ENCODE measurements at regions not wholly inside any gene's neighbourhood (a gene's known extent, or its start where the extent isn't known, plus 50 kb on each side); places are given as distances from the start of the nearest gene placed in this dataset.

DNA sequence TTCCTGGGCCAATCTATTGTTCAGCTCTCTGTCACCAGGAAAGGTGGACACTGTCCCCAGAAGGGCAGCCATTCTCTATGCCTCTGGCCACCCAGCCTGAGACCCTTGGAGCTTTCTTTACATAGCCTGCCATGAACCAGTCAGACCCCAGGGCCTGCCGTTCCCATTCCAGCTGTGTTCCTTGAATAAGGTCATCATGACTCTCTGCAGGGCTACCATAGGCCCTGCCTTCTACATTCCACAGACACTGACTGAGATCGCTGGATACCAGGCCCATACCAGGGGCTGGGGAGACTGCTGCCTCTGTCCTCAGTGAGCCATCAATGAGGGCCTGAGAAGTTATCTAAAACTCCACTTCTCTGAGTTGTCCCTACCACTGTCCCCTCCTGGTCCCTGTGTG lies 75.5 kb downstream of the SYNE3 start (continued):
- TF ChIP-seq NFXL1 (IDR thresholded peaks at IDR 0.05; ENCODE audit: borderline replicate concordance) (no peak), KLF5 (IDR thresholded peaks at IDR 0.05; ENCODE audit: partially characterized antibody) (no peak), LARP7 (IDR thresholded peaks at IDR 0.05) (no peak), ETV6 (conservative IDR thresholded peaks at IDR 0.05 in 1 of 2, IDR thresholded peaks at IDR 0.05 in 1 of 2; ENCODE audit: borderline replicate concordance in 1 of 2, low read depth in 1 of 2) (no peak), ZNF384 (IDR thresholded peaks at IDR 0.05; ENCODE audit: borderline replicate concordance, low read depth, low read length) (no peak)
- TF ChIP-seq, protein P1, sequence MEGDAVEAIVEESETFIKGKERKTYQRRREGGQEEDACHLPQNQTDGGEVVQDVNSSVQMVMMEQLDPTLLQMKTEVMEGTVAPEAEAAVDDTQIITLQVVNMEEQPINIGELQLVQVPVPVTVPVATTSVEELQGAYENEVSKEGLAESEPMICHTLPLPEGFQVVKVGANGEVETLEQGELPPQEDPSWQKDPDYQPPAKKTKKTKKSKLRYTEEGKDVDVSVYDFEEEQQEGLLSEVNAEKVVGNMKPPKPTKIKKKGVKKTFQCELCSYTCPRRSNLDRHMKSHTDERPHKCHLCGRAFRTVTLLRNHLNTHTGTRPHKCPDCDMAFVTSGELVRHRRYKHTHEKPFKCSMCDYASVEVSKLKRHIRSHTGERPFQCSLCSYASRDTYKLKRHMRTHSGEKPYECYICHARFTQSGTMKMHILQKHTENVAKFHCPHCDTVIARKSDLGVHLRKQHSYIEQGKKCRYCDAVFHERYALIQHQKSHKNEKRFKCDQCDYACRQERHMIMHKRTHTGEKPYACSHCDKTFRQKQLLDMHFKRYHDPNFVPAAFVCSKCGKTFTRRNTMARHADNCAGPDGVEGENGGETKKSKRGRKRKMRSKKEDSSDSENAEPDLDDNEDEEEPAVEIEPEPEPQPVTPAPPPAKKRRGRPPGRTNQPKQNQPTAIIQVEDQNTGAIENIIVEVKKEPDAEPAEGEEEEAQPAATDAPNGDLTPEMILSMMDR (IDR thresholded peaks at IDR 0.05 in 2 of 3, conservative IDR thresholded peaks at IDR 0.05 in 1 of 3; ENCODE audit: control insufficient read depth in 2 of 3, extremely low read depth in 1 of 3, insufficient read depth in 1 of 3, low read depth in 3 of 3, low read length in 3 of 3), result no peak

DNA sequence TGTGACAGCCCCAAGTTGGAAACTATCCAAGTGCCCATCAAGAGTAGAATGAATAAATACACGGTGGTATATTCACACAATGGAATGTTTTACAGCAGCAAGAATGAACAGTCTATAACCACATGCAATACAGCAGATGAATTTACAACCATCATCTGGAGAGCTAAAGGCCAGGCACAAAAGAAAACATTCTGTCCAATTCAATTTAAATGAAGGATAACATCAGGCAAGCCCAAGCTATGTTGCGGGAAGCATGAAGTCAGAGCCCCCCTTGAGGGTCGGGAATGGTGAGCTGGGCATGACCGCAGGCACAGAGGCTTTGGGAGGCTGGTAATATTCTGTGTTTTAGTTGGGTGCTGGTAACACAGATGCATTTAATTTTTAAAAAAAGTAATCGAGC lies 76.0 kb downstream of the SYNE3 start:
- Histone ChIP-seq H3K36me3 (ENCODE audit: control insufficient read depth in 2 of 2, insufficient read depth in 2 of 2, low read length in 1 of 2) (peaks cover 9 to 38% of the 10 kb centered on the region in 2 experiments), H3K79me2 (ENCODE audit: control insufficient read depth, insufficient read depth, low read length) (no peaks in the 10 kb centered on the region), H3K4me2 (ENCODE audit: control insufficient read depth, insufficient read depth) (no peak overlapping the region), H3K27me3 (replicated peaks in 1 of 2; ENCODE audit: control insufficient read depth in 2 of 2, insufficient read depth in 2 of 2, low read length in 1 of 2) (no peaks in the 10 kb centered on the region), H3K9ac (ENCODE audit: control insufficient read depth, insufficient read depth, low read length) (no peak overlapping the region), H3K4me3 (no peak overlapping the region), H2AFZ (ENCODE audit: control insufficient read depth, low read depth, low read length) (no peak overlapping the region), H3K4me1 (ENCODE audit: control insufficient read depth, insufficient read depth, low read length) (no peaks in the 10 kb centered on the region), H3K27ac (ENCODE audit: control insufficient read depth, insufficient read depth) (no peak overlapping the region), H4K20me1 (ENCODE audit: control insufficient read depth, insufficient read depth) (no peaks in the 10 kb centered on the region), H3K9me3 (replicated peaks; ENCODE audit: control insufficient read depth, insufficient read depth, low read length) (no peaks in the 10 kb centered on the region; the same call in 2 of the 3 replicates)
- intact Hi-C loops (cut with micrococcal nuclease; ENCODE audit: unreplicated experiment) (no loop called here), in situ Hi-C loops (cut with MboI) (loop anchor here (5.0 to 10.0 kb wide), 2 partner anchors 92 to 554 kb away; no protein-coding TSS in a partner anchor)
- ChIA-PET SMC1A (ENCODE audit: uncharacterized antibody, unreplicated experiment) (interaction anchor here (1.2 to 8.7 kb wide), 4 partner anchors 14 to 90 kb away, joined by 3 to 187 read pairs (median 4); no protein-coding TSS in a partner anchor), RAD21 (ENCODE audit: unreplicated experiment) (interaction anchor here (1.2 to 8.3 kb wide), 2 partner anchors 79 to 87 kb away, joined by 3 to 171 read pairs; no protein-coding TSS in a partner anchor), POLR2A (no interaction called here), CTCF (interaction anchor here (0.6 to 22.2 kb wide), 8 partner anchors 12 to 120 kb away, joined by 3 to 525 read pairs (median 4); partner anchors contain the start of genes GLRX5 and SYNE3)
- 98% methylated on average over 5 of the region's 5 CpGs for WGBS (ENCODE audit: insufficient coverage, insufficient replicate concordance, low lambda C conversion rate, missing lambda C conversion rate)
- TF ChIP-seq ZSCAN29 (IDR thresholded peaks at IDR 0.05), result no peak
- TF ChIP-seq HSF1 (IDR thresholded peaks at IDR 0.05; ENCODE audit: low read depth, low read length), result no peak
- TF ChIP-seq, protein P2, sequence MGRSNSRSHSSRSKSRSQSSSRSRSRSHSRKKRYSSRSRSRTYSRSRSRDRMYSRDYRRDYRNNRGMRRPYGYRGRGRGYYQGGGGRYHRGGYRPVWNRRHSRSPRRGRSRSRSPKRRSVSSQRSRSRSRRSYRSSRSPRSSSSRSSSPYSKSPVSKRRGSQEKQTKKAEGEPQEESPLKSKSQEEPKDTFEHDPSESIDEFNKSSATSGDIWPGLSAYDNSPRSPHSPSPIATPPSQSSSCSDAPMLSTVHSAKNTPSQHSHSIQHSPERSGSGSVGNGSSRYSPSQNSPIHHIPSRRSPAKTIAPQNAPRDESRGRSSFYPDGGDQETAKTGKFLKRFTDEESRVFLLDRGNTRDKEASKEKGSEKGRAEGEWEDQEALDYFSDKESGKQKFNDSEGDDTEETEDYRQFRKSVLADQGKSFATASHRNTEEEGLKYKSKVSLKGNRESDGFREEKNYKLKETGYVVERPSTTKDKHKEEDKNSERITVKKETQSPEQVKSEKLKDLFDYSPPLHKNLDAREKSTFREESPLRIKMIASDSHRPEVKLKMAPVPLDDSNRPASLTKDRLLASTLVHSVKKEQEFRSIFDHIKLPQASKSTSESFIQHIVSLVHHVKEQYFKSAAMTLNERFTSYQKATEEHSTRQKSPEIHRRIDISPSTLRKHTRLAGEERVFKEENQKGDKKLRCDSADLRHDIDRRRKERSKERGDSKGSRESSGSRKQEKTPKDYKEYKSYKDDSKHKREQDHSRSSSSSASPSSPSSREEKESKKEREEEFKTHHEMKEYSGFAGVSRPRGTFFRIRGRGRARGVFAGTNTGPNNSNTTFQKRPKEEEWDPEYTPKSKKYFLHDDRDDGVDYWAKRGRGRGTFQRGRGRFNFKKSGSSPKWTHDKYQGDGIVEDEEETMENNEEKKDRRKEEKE (IDR thresholded peaks at IDR 0.05), result no peak
- TF ChIP-seq PAX8 (IDR thresholded peaks at IDR 0.05), result no peak
- TF ChIP-seq, protein P3, sequence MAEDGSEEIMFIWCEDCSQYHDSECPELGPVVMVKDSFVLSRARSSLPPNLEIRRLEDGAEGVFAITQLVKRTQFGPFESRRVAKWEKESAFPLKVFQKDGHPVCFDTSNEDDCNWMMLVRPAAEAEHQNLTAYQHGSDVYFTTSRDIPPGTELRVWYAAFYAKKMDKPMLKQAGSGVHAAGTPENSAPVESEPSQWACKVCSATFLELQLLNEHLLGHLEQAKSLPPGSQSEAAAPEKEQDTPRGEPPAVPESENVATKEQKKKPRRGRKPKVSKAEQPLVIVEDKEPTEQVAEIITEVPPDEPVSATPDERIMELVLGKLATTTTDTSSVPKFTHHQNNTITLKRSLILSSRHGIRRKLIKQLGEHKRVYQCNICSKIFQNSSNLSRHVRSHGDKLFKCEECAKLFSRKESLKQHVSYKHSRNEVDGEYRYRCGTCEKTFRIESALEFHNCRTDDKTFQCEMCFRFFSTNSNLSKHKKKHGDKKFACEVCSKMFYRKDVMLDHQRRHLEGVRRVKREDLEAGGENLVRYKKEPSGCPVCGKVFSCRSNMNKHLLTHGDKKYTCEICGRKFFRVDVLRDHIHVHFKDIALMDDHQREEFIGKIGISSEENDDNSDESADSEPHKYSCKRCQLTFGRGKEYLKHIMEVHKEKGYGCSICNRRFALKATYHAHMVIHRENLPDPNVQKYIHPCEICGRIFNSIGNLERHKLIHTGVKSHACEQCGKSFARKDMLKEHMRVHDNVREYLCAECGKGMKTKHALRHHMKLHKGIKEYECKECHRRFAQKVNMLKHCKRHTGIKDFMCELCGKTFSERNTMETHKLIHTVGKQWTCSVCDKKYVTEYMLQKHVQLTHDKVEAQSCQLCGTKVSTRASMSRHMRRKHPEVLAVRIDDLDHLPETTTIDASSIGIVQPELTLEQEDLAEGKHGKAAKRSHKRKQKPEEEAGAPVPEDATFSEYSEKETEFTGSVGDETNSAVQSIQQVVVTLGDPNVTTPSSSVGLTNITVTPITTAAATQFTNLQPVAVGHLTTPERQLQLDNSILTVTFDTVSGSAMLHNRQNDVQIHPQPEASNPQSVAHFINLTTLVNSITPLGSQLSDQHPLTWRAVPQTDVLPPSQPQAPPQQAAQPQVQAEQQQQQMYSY (CRISPR knock-in tag; IDR thresholded peaks at IDR 0.05), result no peak
- TF ChIP-seq CHD1 (IDR thresholded peaks at IDR 0.05; ENCODE audit: low read depth, low read length), result no peak
- no peak for DNase-seq (ENCODE audit: low read depth, low spot score)
- no peak for ATAC-seq
- FAIRE-seq, result no peak
- BruUV-seq (replicated peaks), result no TSS peak

Data from GM12878 (cell line).